ENCODE measurements at regions not wholly inside any gene's neighbourhood (a gene's known extent, or its start where the extent isn't known, plus 50 kb on each side); places are given as distances from the start of the nearest gene placed in this dataset.
"Not testable (repeated sequence)": the region's sequence is repeated elsewhere in the genome, so short reads cannot be mapped to it uniquely, and the experiment has no call there.

GRCh38 chr13:88456151-88456550 is 785.0 kb downstream of the SLITRK5 start:
- H3K4me3 ChIP-seq (ENCODE audit: low read depth, low read length): no peak overlapping the region
- TF ChIP-seq CTCF (IDR thresholded peaks at IDR 0.05; ENCODE audit: insufficient read depth, low read length): no peak
- DNase-seq (ENCODE audit: low read depth): no peak

- H3K4me3 ChIP-seq (ENCODE audit: low read depth, low read length): no peak overlapping the region
- DNase-seq (ENCODE audit: low read depth): no peak
- no peak for TF ChIP-seq CTCF (IDR thresholded peaks at IDR 0.05; ENCODE audit: insufficient read depth, low read length)
These were observed 788.2 kb downstream of the SLITRK5 start for GRCh38 chr13:88459331-88459730.

GRCh38 chr13:88461272-88462009 is 790.3 kb downstream of the SLITRK5 start:
- DNase-seq (ENCODE audit: low read depth): no peak
- no peak for TF ChIP-seq CTCF (IDR thresholded peaks at IDR 0.05; ENCODE audit: insufficient read depth, low read length)
- no peak overlapping the region for H3K4me3 ChIP-seq (ENCODE audit: low read depth, low read length)

GRCh38 chr13:88464851-88465250 is 793.7 kb downstream of the SLITRK5 start:
- no peak for DNase-seq (ENCODE audit: low read depth)
- no peak for TF ChIP-seq CTCF (IDR thresholded peaks at IDR 0.05; ENCODE audit: insufficient read depth, low read length)
- H3K4me3 ChIP-seq (ENCODE audit: low read depth, low read length): no peak overlapping the region

GRCh38 chr13:88472316-88472715 is 801.1 kb downstream of the SLITRK5 start:
- no peak overlapping the region for H3K4me3 ChIP-seq (ENCODE audit: low read depth, low read length)
- no peak for TF ChIP-seq CTCF (IDR thresholded peaks at IDR 0.05; ENCODE audit: insufficient read depth, low read length)

GRCh38 chr13:88483202-88483601 is 812.0 kb downstream of the SLITRK5 start:
- no peak for TF ChIP-seq CTCF (IDR thresholded peaks at IDR 0.05; ENCODE audit: insufficient read depth, low read length)
- no peak overlapping the region for H3K4me3 ChIP-seq (ENCODE audit: low read depth, low read length)
- DNase-seq (ENCODE audit: low read depth): no peak

More at GRCh38 chr13:88472316-88472715, 801.1 kb downstream of the SLITRK5 start:
- no peak for DNase-seq (ENCODE audit: low read depth)

- DNase-seq (ENCODE audit: low read depth): no peak
- no peak overlapping the region for H3K4me3 ChIP-seq (ENCODE audit: low read depth, low read length)
- no peak for TF ChIP-seq CTCF (IDR thresholded peaks at IDR 0.05; ENCODE audit: insufficient read depth, low read length)
These were observed 836.7 kb downstream of the SLITRK5 start for GRCh38 chr13:88507909-88508308.

GRCh38 chr13:88512993-88513392 is 841.8 kb downstream of the SLITRK5 start:
- H3K4me3 ChIP-seq (ENCODE audit: low read depth, low read length); DNase-seq (ENCODE audit: low read depth): not testable (repeated sequence)
